ENCODE measurements at regions not wholly inside any gene's neighbourhood (a gene's known extent, or its start where the extent isn't known, plus 50 kb on each side); places are given as distances from the start of the nearest gene placed in this dataset.

DNA sequence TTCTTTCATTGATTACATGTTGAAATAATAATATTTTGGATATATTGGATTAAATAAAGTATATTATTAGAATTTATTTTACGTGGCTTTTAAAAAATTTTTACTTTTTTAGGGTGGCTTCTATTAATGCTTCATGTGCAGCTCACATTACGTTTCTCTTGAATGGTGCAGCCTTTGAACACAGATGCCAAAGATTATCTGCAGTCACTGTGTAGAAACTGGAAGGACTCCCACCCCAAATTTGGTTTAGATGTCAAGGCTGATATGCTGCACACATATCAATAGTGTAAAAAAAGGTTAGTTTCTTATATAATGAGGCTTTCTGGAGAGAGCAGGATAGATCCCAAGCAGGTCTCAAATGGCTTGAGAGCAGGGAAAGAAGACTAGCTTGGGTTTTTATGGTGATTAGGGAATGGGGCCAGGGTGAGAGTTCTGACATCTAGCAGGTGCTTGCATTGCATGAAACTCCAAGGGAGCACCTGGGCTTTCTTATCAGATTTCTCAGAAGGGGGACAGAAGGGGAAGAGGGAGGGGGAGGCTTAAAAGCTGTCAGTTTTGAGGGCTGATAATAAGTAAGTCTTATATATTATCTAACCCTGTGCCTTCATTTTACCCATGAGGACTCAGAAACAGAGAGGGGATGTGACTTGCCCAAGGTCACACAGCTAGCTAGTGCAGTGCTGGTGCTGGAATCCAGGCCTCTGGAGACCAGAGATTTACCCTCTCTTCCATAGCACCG is 89.6 kb downstream of the CHST2 start:
- TF ChIP-seq REST (IDR thresholded peaks at IDR 0.05; ENCODE audit: low read depth) (no peak), EGR1 (IDR thresholded peaks at IDR 0.05) (no peak), TCF12 (IDR thresholded peaks at IDR 0.05; ENCODE audit: low read depth) (no peak), YY1 (IDR thresholded peaks at IDR 0.05; ENCODE audit: low read depth) (no peak), TEAD4 (IDR thresholded peaks at IDR 0.05) (no peak), EP300 (IDR thresholded peaks at IDR 0.05; ENCODE audit: borderline replicate concordance) (no peak), RAD21 (IDR thresholded peaks at IDR 0.05; ENCODE audit: low read depth) (no peak)

Measured in Ishikawa (cell line).